Uterus (tissue), 2 donors: ENCODE measurements at regions not wholly inside any gene's neighbourhood (a gene's known extent, or its start where the extent isn't known, plus 50 kb on each side); places are given as distances from the start of the nearest gene placed in this dataset.

ENCODE experiments used
- CTCF ChIP-seq, 4 experiments: fragments of 200-600 bp in 2 of 4; fragments of 450-650 bp in 2 of 4; sonication (generic) in 2 of 4; IDR thresholded peaks; one replicate each; pipeline ENCODE4 v1.5.1; 2016 to 2019; ENCODE audit warnings: antibody characterized with exemption in 4 of 4, mild to moderate bottlenecking in 2 of 4, moderate library complexity in 1 of 4
- POLR2A ChIP-seq, 2 donors: fragments of 450-650 bp; IDR thresholded peaks; one replicate each; pipeline ENCODE4 v1.6.1; 2016; ENCODE audit warnings: antibody characterized with exemption in 2 of 2, mild to moderate bottlenecking in 1 of 2, moderate library complexity in 1 of 2

GRCh38 chr1:166379447-166379846 lies 212.6 kb upstream of the FAM78B start:
- TF ChIP-seq CTCF (IDR thresholded peaks at IDR 0.05) (no peak), POLR2A (IDR thresholded peaks at IDR 0.05) (no peak)
